ENCODE measurements at regions not wholly inside any gene's neighbourhood (a gene's known extent, or its start where the extent isn't known, plus 50 kb on each side); places are given as distances from the start of the nearest gene placed in this dataset.

- TF ChIP-seq, protein P1, sequence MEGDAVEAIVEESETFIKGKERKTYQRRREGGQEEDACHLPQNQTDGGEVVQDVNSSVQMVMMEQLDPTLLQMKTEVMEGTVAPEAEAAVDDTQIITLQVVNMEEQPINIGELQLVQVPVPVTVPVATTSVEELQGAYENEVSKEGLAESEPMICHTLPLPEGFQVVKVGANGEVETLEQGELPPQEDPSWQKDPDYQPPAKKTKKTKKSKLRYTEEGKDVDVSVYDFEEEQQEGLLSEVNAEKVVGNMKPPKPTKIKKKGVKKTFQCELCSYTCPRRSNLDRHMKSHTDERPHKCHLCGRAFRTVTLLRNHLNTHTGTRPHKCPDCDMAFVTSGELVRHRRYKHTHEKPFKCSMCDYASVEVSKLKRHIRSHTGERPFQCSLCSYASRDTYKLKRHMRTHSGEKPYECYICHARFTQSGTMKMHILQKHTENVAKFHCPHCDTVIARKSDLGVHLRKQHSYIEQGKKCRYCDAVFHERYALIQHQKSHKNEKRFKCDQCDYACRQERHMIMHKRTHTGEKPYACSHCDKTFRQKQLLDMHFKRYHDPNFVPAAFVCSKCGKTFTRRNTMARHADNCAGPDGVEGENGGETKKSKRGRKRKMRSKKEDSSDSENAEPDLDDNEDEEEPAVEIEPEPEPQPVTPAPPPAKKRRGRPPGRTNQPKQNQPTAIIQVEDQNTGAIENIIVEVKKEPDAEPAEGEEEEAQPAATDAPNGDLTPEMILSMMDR (IDR thresholded peaks at IDR 0.05 in 4 of 5, conservative IDR thresholded peaks at IDR 0.05 in 1 of 5), result no peak
- no peak for TF ChIP-seq POLR2A (IDR thresholded peaks at IDR 0.05)
These were observed 85.8 kb upstream of the PRPS1 start for GRCh38 chrX:107542500-107542899.
